BLaER1 (cell line): ENCODE measurements at regions not wholly inside any gene's neighbourhood (a gene's known extent, or its start where the extent isn't known, plus 50 kb on each side); places are given as distances from the start of the nearest gene placed in this dataset.
"Not testable (repeated sequence)": the region's sequence is repeated elsewhere in the genome, so short reads cannot be mapped to it uniquely, and the experiment has no call there.

Source experiments
- H3K27ac ChIP-seq: shearing (Covaris generic); formaldehyde crosslinking; 2 replicates; pipeline ENCODE4 v1.8.1; 2022
- H3K27me3 ChIP-seq: shearing (Covaris generic); formaldehyde crosslinking; 2 replicates; pipeline ENCODE4 v1.8.1; 2022
- H3K36me3 ChIP-seq: shearing (Covaris generic); formaldehyde crosslinking; 2 replicates; pipeline ENCODE4 v1.8.1; 2022
- H3K4me1 ChIP-seq: shearing (Covaris generic); formaldehyde crosslinking; 2 replicates; pipeline ENCODE4 v1.8.1; 2022
- H3K4me2 ChIP-seq: shearing (Covaris generic); formaldehyde crosslinking; 2 replicates; pipeline ENCODE4 v1.8.1; 2022
- H3K4me3 ChIP-seq: shearing (Covaris generic); formaldehyde crosslinking; 2 replicates; pipeline ENCODE4 v1.8.1; 2022
- H3K9ac ChIP-seq: shearing (Covaris generic); formaldehyde crosslinking; 2 replicates; pipeline ENCODE4 v1.8.1; 2022
- H3K9me3 ChIP-seq: shearing (Covaris generic); formaldehyde crosslinking; 2 replicates; pipeline ENCODE4 v1.8.1; 2022
- H4K20me1 ChIP-seq: shearing (Covaris generic); formaldehyde crosslinking; 2 replicates; pipeline ENCODE4 v1.8.1; 2022
- Cebpa-rat ChIP-seq: shearing (Covaris generic); IDR thresholded peaks from 2 replicates; pipeline ENCODE4 v1.8.1; 2022

- no peak for TF ChIP-seq Cebpa-rat
- Histone ChIP-seq H3K9me3 (no peaks in the 10 kb centered on the region), H3K27me3 (no peaks in the 10 kb centered on the region), H3K27ac (no peak overlapping the region), H4K20me1 (no peaks in the 10 kb centered on the region), H3K36me3 (no peaks in the 10 kb centered on the region), H3K9ac (no peak overlapping the region), H3K4me2 (no peak overlapping the region), H3K4me3 (no peak overlapping the region), H3K4me1 (no peaks in the 10 kb centered on the region)
These were observed 2289.6 kb downstream of the ARAP2 start for GRCh38 chr4:33954759-33955158.

GRCh38 chr4:33959519-33959918 is 2284.8 kb downstream of the ARAP2 start:
- no peak for TF ChIP-seq Cebpa-rat
- H3K9ac ChIP-seq: no peak overlapping the region
- no peaks in the 10 kb centered on the region for H3K4me1 ChIP-seq
- no peak overlapping the region for H3K27ac ChIP-seq
- H3K4me2 ChIP-seq: no peak overlapping the region
- no peaks in the 10 kb centered on the region for H3K9me3 ChIP-seq
- H3K36me3 ChIP-seq: no peaks in the 10 kb centered on the region
- H3K27me3 ChIP-seq: no peaks in the 10 kb centered on the region
- no peaks in the 10 kb centered on the region for H4K20me1 ChIP-seq
- no peak overlapping the region for H3K4me3 ChIP-seq

- H3K4me2 ChIP-seq: no peak overlapping the region
- H3K4me1 ChIP-seq: no peaks in the 10 kb centered on the region
These were observed 2282.6 kb downstream of the ARAP2 start for GRCh38 chr4:33961761-33962160.

GRCh38 chr4:33966808-33967207 is 2277.5 kb downstream of the ARAP2 start:
- no peak overlapping the region for H3K4me2 ChIP-seq
- H3K27me3 ChIP-seq: no peaks in the 10 kb centered on the region
- no peaks in the 10 kb centered on the region for H3K4me1 ChIP-seq
- no peaks in the 10 kb centered on the region for H3K36me3 ChIP-seq
- H3K4me3 ChIP-seq: no peak overlapping the region
- no peak overlapping the region for H3K9ac ChIP-seq
- no peaks in the 10 kb centered on the region; the same call in 1 of the 2 replicates for H3K9me3 ChIP-seq
- H4K20me1 ChIP-seq: no peaks in the 10 kb centered on the region
- no peak overlapping the region for H3K27ac ChIP-seq
- no peak for TF ChIP-seq Cebpa-rat

More at GRCh38 chr4:33961761-33962160, 2282.6 kb downstream of the ARAP2 start:
- Histone ChIP-seq H3K9me3 (no peaks in the 10 kb centered on the region), H3K9ac (no peak overlapping the region), H3K27ac (no peak overlapping the region), H3K36me3 (no peaks in the 10 kb centered on the region), H4K20me1 (no peaks in the 10 kb centered on the region), H3K4me3 (no peak overlapping the region), H3K27me3 (no peaks in the 10 kb centered on the region)
- no peak for TF ChIP-seq Cebpa-rat

- no peak overlapping the region for H3K9ac ChIP-seq
- H3K9me3 ChIP-seq: no peaks in the 10 kb centered on the region; the same call in 1 of the 2 replicates
- no peaks in the 10 kb centered on the region for H3K27me3 ChIP-seq
- H3K36me3 ChIP-seq: no peaks in the 10 kb centered on the region
- H3K4me3 ChIP-seq: no peak overlapping the region
- no peaks in the 10 kb centered on the region for H3K4me1 ChIP-seq
- H3K27ac ChIP-seq: no peak overlapping the region
- H4K20me1 ChIP-seq: no peaks in the 10 kb centered on the region
- H3K4me2 ChIP-seq: no peak overlapping the region
- TF ChIP-seq Cebpa-rat: no peak
These were observed 2270.0 kb downstream of the ARAP2 start for GRCh38 chr4:33974270-33974669.

- TF ChIP-seq Cebpa-rat: no peak
- Histone ChIP-seq H3K9ac (no peak overlapping the region), H3K27me3 (no peaks in the 10 kb centered on the region), H3K4me2 (no peak overlapping the region), H3K4me3 (no peak overlapping the region), H3K4me1 (no peaks in the 10 kb centered on the region), H3K36me3 (no peaks in the 10 kb centered on the region), H3K27ac (no peak overlapping the region), H3K9me3 (no peaks in the 10 kb centered on the region), H4K20me1 (no peaks in the 10 kb centered on the region)
These were observed 2268.3 kb downstream of the ARAP2 start for GRCh38 chr4:33975995-33976394.

GRCh38 chr4:33979781-33980180 is 2264.5 kb downstream of the ARAP2 start:
- H3K27ac ChIP-seq, H3K9ac ChIP-seq, H3K36me3 ChIP-seq, H3K27me3 ChIP-seq, H3K9me3 ChIP-seq, H3K4me1 ChIP-seq, H3K4me2 ChIP-seq, H4K20me1 ChIP-seq, H3K4me3 ChIP-seq: not testable (repeated sequence)

GRCh38 chr4:33980361-33980760 is 2264.0 kb downstream of the ARAP2 start:
- H3K4me2 ChIP-seq: no peak overlapping the region
- no peak overlapping the region for H3K27ac ChIP-seq
- no peak overlapping the region for H3K9ac ChIP-seq

GRCh38 chr4:33989820-33990443 is 2254.4 kb downstream of the ARAP2 start:
- Histone ChIP-seq H3K4me3 (no peak overlapping the region), H3K4me1 (no peaks in the 10 kb centered on the region), H3K36me3 (no peaks in the 10 kb centered on the region), H3K27me3 (no peaks in the 10 kb centered on the region), H3K9me3 (no peaks in the 10 kb centered on the region), H3K27ac (no peak overlapping the region), H3K9ac (no peak overlapping the region), H4K20me1 (no peaks in the 10 kb centered on the region), H3K4me2 (no peak overlapping the region)
- TF ChIP-seq Cebpa-rat: no peak

More at GRCh38 chr4:33980361-33980760, 2264.0 kb downstream of the ARAP2 start:
- H4K20me1 ChIP-seq: no peaks in the 10 kb centered on the region
- no peaks in the 10 kb centered on the region for H3K36me3 ChIP-seq
- no peaks in the 10 kb centered on the region for H3K9me3 ChIP-seq
- H3K4me3 ChIP-seq: no peak overlapping the region
- H3K27me3 ChIP-seq: no peaks in the 10 kb centered on the region
- TF ChIP-seq Cebpa-rat: no peak
- no peaks in the 10 kb centered on the region for H3K4me1 ChIP-seq

GRCh38 chr4:33996075-33996718 is 2248.1 kb downstream of the ARAP2 start:
- TF ChIP-seq Cebpa-rat: no peak
- no peak overlapping the region for H3K27ac ChIP-seq
- H3K9me3 ChIP-seq: no peaks in the 10 kb centered on the region
- H3K36me3 ChIP-seq: no peaks in the 10 kb centered on the region
- H3K9ac ChIP-seq: no peak overlapping the region
- H3K4me3 ChIP-seq: no peak overlapping the region
- no peaks in the 10 kb centered on the region for H3K27me3 ChIP-seq
- H3K4me2 ChIP-seq: no peak overlapping the region
- H3K4me1 ChIP-seq: no peaks in the 10 kb centered on the region
- H4K20me1 ChIP-seq: no peaks in the 10 kb centered on the region
